GM21526 (cell line): ENCODE measurements at regions not wholly inside any gene's neighbourhood (a gene's known extent, or its start where the extent isn't known, plus 50 kb on each side); places are given as distances from the start of the nearest gene placed in this dataset.

Experiments
- ATAC-seq: cut with Tn5 transposase; IDR thresholded peaks from one replicate; pipeline ENCODE4 v1.9.1; 2021; ENCODE audit warnings: moderate library complexity; ENCODE audit not compliant: unreplicated experiment, low FRiP score

DNA sequence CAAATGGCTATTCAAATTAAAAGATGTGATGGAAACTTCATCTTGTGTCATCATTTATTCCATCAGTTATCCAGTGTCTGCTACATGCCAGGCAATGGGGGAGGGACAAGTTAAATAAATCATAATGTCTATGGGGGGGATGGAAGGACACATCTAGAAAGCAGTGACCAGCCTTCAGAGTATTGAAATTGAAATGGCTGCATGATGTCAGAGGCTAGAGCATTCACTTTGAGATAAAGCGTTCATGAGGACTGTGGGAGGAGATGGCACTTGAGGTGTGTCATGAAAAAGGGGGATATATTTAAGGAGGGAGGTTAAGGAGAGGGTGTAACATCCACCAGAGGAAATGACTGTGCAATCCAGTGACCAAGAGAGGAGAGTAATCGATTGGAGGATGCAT lies 50.6 kb downstream of the SLIT2 start:
- ATAC-seq: no peak

DNA sequence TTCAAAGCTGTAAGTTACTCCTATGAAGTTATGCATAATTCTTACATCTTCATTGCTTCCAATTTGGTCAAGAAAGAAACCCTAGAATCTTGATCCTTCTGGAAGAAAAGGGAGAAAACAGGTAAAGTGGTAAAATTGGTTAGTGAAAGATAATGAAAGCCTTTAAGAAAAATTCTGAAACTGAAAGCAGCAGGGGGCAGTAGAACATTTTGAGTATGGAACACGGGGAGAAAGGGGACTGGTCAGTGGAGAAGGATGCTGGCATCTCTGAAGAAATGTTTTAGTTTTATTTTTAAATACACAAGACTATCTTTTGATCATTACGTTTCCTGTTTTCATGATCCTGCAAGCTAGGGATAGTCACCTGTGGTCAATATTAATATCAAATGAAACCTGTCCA lies 54.3 kb downstream of the SLIT2 start:
- no peak for ATAC-seq

- no peak for ATAC-seq
These were observed 60.2 kb downstream of the SLIT2 start for GRCh38 chr4:20311856-20312255.

- ATAC-seq: no peak
These were observed 61.7 kb downstream of the SLIT2 start for GRCh38 chr4:20313237-20314030.

DNA sequence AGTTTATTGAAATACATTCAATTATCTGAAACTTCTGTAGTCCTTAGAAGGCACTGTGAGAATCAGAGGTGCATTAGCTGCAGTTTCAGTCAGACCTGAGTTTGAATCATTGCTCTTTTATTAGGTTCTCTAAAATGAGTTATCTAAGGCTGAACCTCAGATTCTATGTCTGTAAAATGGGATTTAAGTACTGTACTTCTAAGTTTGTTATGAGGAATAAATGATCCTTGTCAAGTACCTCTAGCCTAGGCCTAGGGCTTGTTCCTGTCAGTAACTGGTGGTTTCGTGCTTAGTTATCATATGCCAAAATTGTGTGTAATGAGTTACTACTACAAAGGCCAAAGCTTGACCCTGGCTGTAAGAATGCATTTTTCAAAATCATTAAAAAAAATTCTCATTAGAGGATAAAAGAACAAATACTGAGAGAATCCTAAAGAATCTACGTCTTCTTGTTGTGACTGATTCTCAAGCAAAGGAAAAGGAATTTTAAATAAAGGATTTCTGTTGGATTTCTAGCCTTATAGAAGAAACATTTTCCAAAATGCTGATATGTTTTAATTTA lies 65.8 kb downstream of the SLIT2 start:
- no peak for ATAC-seq

DNA sequence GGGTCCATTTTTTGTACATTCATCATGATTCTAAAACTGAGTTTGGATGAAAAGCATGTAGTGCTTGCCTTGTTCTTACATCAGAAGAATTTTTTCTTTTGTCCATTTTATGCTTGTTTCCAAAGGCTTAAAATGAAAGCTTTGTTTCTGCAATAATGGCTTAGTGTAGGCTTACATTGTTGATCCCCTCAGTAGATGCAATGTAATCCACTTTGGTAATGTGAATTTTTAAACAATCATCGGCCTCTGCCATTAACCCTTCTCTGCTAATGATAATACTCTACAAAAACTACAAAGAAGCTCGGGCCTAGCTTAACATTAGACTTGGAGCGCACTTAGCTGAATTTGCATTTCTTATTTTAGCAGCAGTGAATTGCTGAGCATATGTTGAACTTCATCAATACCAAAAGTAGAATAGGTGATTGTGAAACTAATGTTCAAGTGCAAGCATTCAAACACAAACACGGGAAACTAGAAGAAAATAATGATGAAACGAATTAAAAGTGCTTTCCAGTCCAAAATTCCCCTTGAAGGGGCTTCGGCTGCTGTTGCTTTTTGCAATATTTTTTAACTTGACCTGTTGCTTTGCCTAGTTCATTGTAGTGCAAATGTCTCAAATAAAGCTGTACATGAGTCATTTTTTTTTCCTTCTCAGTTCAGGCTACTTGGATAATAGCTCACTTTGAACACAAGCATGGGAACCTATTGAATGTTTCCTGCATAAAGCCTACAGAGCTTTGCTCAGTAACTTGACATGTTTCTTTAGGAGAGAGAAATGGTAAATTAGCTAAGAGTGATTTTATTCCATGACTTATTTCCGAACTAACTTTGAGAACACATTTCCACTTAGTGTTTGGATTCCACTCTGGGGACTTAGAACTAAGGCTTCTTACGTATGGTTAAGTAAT lies 66.5 kb downstream of the SLIT2 start:
- no peak for ATAC-seq

- no peak for ATAC-seq
These were observed 67.2 kb downstream of the SLIT2 start for GRCh38 chr4:20318909-20319277.

GRCh38 chr4:20319825-20320612 lies 68.3 kb downstream of the SLIT2 start:
- no peak for ATAC-seq

GRCh38 chr4:20323991-20324390 lies 72.3 kb downstream of the SLIT2 start:
- ATAC-seq: no peak

- no peak for ATAC-seq
These were observed 74.8 kb downstream of the SLIT2 start for GRCh38 chr4:20326460-20326859.

- ATAC-seq: no peak
These were observed 75.3 kb downstream of the SLIT2 start for GRCh38 chr4:20326977-20327376.

DNA sequence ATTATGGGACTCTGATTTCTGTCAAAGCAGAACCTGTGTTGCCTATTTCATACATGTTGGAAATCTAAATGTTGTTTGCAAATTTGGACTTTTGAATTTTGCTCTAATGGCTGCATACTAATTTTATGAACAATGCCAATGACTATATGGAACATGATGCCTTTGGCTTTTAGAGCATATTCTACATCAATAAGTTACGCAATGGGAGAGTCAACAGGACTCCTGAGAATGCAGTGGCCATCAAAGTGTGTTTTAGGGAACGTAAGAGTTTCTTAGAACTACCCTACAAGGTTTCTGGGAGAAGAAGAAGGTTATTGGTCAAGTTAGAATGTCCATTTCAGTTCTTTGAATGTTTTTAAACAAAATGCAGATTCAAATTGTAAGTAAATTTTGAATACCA lies 76.1 kb downstream of the SLIT2 start:
- ATAC-seq: no peak

DNA sequence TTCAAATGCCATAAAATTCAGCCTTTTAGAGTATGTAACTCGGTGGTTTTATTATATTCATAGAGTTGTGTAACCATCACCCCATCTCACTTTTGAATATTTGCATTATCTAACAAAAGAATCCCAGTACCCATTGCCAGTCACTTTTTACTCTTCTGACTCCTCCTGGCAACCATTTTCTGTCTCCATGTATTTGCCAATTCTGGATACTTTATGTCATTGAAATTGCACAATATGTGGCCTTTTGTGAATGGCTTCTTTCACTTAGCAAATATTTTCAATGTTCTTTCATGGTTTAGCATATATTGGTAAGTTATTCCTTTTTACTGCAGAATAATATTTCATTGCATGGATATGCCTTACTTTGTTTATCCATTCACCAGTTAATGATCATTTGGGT lies 79.9 kb downstream of the SLIT2 start:
- ATAC-seq: no peak

- ATAC-seq: no peak
These were observed 81.5 kb downstream of the SLIT2 start for GRCh38 chr4:20333141-20333715.

- no peak for ATAC-seq
These were observed 85.6 kb downstream of the SLIT2 start for GRCh38 chr4:20337261-20337664.

GRCh38 chr4:20338841-20339240 lies 87.1 kb downstream of the SLIT2 start:
- ATAC-seq: no peak

DNA sequence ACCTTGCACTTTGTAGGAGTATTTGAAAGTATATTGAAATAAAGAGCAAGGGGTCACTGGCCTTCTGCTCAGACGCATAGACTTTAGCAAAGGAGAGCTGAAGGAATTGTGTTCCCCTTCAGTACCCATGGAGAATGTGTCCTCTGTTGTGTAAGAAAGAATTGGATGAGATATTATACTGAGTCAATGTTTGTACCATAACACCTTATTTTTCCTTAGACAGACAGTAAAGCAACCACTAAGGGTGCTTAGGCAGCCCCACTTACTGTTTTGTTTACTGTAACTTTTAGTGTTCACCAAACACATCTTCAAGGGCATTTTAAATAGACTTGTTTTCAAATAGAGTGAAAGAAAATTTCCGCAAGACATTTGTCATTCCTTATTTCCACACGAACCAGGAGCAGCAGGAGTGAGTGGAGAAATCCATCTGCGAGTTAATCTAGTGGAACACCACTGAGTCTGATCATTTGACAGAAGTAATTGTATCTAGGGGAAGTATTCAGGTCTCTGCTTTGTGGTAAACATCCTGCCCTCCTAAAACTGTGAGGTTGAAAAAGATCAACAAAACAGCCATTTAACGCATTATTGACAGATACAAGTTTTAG lies 89.5 kb downstream of the SLIT2 start:
- ATAC-seq: no peak

GRCh38 chr4:20347531-20347930 lies 95.8 kb downstream of the SLIT2 start:
- ATAC-seq: no peak

DNA sequence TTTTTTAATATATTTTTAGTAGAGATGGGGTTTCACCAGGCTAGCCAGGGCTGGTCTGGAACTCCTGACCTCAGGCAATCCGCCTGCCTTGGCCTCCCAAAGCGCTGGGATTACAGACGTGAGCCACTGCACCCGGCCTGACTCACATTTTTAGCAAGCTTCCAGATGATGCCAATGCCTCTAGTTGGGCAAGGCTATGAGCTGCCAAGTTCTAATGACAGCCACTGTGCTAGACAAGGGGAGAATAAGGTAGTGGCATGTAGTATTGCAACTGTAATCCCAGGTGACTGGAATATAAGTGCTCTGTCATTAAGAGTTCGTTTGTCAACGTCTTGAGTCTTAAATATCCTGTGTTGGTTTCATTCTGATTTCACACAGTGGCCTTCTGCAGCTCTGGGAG lies 96.7 kb downstream of the SLIT2 start:
- ATAC-seq: no peak
